GM23338 (cell line): ENCODE measurements at regions not wholly inside any gene's neighbourhood (a gene's known extent, or its start where the extent isn't known, plus 50 kb on each side); places are given as distances from the start of the nearest gene placed in this dataset.

Experiments used
- ATAC-seq: fragments of 200-7000 bp; cut with Tn5 transposase; 3 replicates; pipeline ENCODE4 v1.9.1; 2020
- DNase-seq: peaks from one replicate; pipeline ENCODE4 v3.0.0-alpha.2; 2015; ENCODE audit warnings: low spot score
- H2AFZ ChIP-seq: fragments of 200-600 bp; sonication (generic); 2 replicates; pipeline ENCODE4 v1.8.0; 2016; ENCODE audit warnings: antibody characterized with exemption, mild to moderate bottlenecking, moderate library complexity
- H3F3A ChIP-seq: fragments of 200-600 bp; sonication (generic); replicated peaks from 2 replicates; pipeline ENCODE4 v1.8.0; 2017; ENCODE audit warnings: antibody characterized with exemption, mixed run types, low read depth
- H3K27ac ChIP-seq: fragments of 200-600 bp; sonication (generic); 2 replicates; pipeline ENCODE4 v1.6.1; 2016; ENCODE audit warnings: low read depth
- H3K27me3 ChIP-seq: fragments of 200-600 bp; sonication (generic); 2 replicates; pipeline ENCODE4 v1.8.0; 2016; ENCODE audit warnings: mild to moderate bottlenecking, mixed run types, moderate library complexity; ENCODE audit not compliant: insufficient read depth
- H3K36me3 ChIP-seq: fragments of 200-600 bp; sonication (generic); 2 replicates; pipeline ENCODE4 v1.8.0; 2016; ENCODE audit warnings: mild to moderate bottlenecking; ENCODE audit not compliant: insufficient read depth
- H3K4me1 ChIP-seq: fragments of 200-600 bp; sonication (generic); 2 replicates; pipeline ENCODE4 v1.8.0; 2016; ENCODE audit warnings: mild to moderate bottlenecking, moderate library complexity; ENCODE audit not compliant: insufficient read depth
- H3K4me2 ChIP-seq: fragments of 200-600 bp; sonication (generic); 2 replicates; pipeline ENCODE4 v1.7.1; 2017; ENCODE audit warnings: mixed run types
- H3K4me3 ChIP-seq: fragments of 200-600 bp; sonication (generic); 2 replicates; pipeline ENCODE4 v1.6.1; 2016; ENCODE audit warnings: mixed run types
- H3K79me2 ChIP-seq: fragments of 200-600 bp; sonication (generic); replicated peaks from 2 replicates; pipeline ENCODE4 v1.8.0; 2017; ENCODE audit warnings: mild to moderate bottlenecking; ENCODE audit not compliant: insufficient read depth
- H3K9me2 ChIP-seq: fragments of 200-600 bp; sonication (generic); 2 replicates; pipeline ENCODE4 v1.8.0; 2017; ENCODE audit not compliant: insufficient read depth
- H4K20me1 ChIP-seq: fragments of 200-600 bp; sonication (generic); replicated peaks from 2 replicates; pipeline ENCODE4 v1.8.0; 2017; ENCODE audit warnings: mild to moderate bottlenecking; ENCODE audit not compliant: insufficient read depth
- H3K27ac Mint-ChIP-seq: 2 replicates; pipeline ENCODE4 v1.8.0; 2020; ENCODE audit warnings: inconsistent platforms, mild to moderate bottlenecking, moderate library complexity, mixed read lengths
- H3K27me3 Mint-ChIP-seq: 3 replicates; pipeline ENCODE4 v1.8.0; 2022; ENCODE audit warnings: low read depth, mild to moderate bottlenecking, moderate library complexity, mixed read lengths, inconsistent platforms; ENCODE audit not compliant: insufficient read depth, poor library complexity
- H3K36me3 Mint-ChIP-seq: 3 replicates; pipeline ENCODE4 v1.8.0; 2021; ENCODE audit warnings: low read depth, mild to moderate bottlenecking, inconsistent platforms, moderate library complexity, mixed read lengths
- H3K4me1 Mint-ChIP-seq: 3 replicates; pipeline ENCODE4 v1.8.0; 2020; ENCODE audit warnings: mild to moderate bottlenecking, inconsistent platforms, mixed read lengths
- H3K4me3 Mint-ChIP-seq: 3 replicates; pipeline ENCODE4 v1.8.0; 2021; ENCODE audit warnings: moderate library complexity, mild to moderate bottlenecking, inconsistent platforms, mixed read lengths
- H3K9me3 Mint-ChIP-seq: 3 replicates; pipeline ENCODE4 v1.8.0; 2020; ENCODE audit warnings: moderate library complexity, mild to moderate bottlenecking, inconsistent platforms, mixed read lengths
- CREB1 ChIP-seq: fragments of 250-450 bp; sonication (Bioruptor Pico); IDR thresholded peaks from 2 replicates; pipeline ENCODE4 v1.5.0; 2020; ENCODE audit warnings: low read depth, mild to moderate bottlenecking, moderate library complexity
- CTCF ChIP-seq, 2 experiments: fragments of 200-600 bp in 1 of 2; sonication (generic) in 1 of 2; conservative IDR thresholded peaks; 2 replicates each; pipeline versions ENCODE4 v1.5.1 to v1.6.1; 2016 to 2017; ENCODE audit warnings: antibody characterized with exemption in 2 of 2, low read depth in 2 of 2, mild to moderate bottlenecking in 2 of 2, moderate library complexity in 1 of 2
- ETS1 ChIP-seq: IDR thresholded peaks from 2 replicates; pipeline ENCODE4 v1.6.1; 2016; ENCODE audit warnings: antibody characterized with exemption
- EZH2 ChIP-seq: fragments of 200-600 bp; sonication (generic); IDR thresholded peaks from one replicate; pipeline ENCODE4 v1.8.0; 2017; ENCODE audit warnings: antibody characterized with exemption, mild to moderate bottlenecking, low read depth; ENCODE audit not compliant: unreplicated experiment
- EZH2phosphoT487 ChIP-seq: fragments of 200-600 bp; sonication (generic); IDR thresholded peaks from one replicate; pipeline ENCODE4 v1.8.1; 2018; ENCODE audit warnings: antibody characterized with exemption; ENCODE audit not compliant: unreplicated experiment
- NANOG ChIP-seq: IDR thresholded peaks from 2 replicates; pipeline ENCODE4 v1.6.1; 2016; ENCODE audit warnings: antibody characterized with exemption, borderline replicate concordance
- STAT1 ChIP-seq: IDR thresholded peaks from one replicate; pipeline ENCODE4 v1.6.1; 2016; ENCODE audit warnings: antibody characterized with exemption; ENCODE audit not compliant: unreplicated experiment
- ZNF114 ChIP-seq: fragments of 250-450 bp; sonication (Bioruptor Pico); IDR thresholded peaks from 2 replicates; pipeline ENCODE4 v1.5.0; 2020; ENCODE audit warnings: mild to moderate bottlenecking, moderate library complexity
- ZNF331 ChIP-seq: fragments of 250-450 bp; sonication (Bioruptor Pico); IDR thresholded peaks from 2 replicates; pipeline ENCODE4 v1.5.0; 2020; ENCODE audit warnings: low read depth, mild to moderate bottlenecking, moderate library complexity

- Histone ChIP-seq H3K36me3 (no peaks in the 10 kb centered on the region), H3F3A (no peaks in the 10 kb centered on the region), H3K4me3 (no peak overlapping the region), H3K79me2 (no peaks in the 10 kb centered on the region), H3K9me2 (no peaks in the 10 kb centered on the region), H4K20me1 (no peaks in the 10 kb centered on the region), H3K4me2 (no peak overlapping the region), H3K27me3 (no peaks in the 10 kb centered on the region), H3K27ac (no peak overlapping the region), H2AFZ (no peak overlapping the region), H3K4me1 (no peaks in the 10 kb centered on the region)
- Mint-ChIP-seq H3K36me3 (no peaks in the 10 kb centered on the region), H3K9me3 (no peaks in the 10 kb centered on the region; the same call in 2 of the 3 replicates), H3K27me3 (peaks cover 4% of the 10 kb centered on the region), H3K4me3 (no peak overlapping the region), H3K4me1 (no peaks in the 10 kb centered on the region), H3K27ac (no peak overlapping the region)
- no peak for ATAC-seq
- DNase-seq = no peak
- no peak for TF ChIP-seq EZH2phosphoT487
- TF ChIP-seq CTCF (conservative IDR thresholded peaks at IDR 0.05; ENCODE audit: low read depth in 2 of 2) = no peak
- TF ChIP-seq NANOG = no peak
- TF ChIP-seq ZNF114 (CRISPR knock-in tag) = no peak
These were observed 156.0 kb downstream of the RBFOX3 start for GRCh38 chr17:79454826-79455225.

DNA sequence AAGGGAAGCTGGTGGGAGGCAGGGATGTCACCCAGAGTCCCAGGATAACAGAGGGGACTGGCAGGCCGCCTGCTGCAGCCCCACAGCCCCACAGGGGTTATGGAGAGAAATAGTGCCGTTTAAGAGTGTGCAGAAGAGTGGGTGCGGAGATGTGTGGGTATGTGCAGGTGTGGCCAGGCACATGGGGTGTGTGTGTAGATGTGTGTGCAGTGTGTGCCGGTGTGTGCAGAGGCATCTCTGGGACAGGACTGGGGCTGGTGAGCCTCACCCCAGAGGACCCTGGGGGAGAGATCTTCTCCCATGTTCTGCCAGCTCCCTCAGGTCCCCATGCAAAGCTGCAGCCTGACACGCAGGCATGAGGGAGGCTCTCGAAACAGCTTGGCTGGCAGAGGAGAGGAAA lies 157.4 kb downstream of the RBFOX3 start:
- Mint-ChIP-seq H3K27ac (no peak overlapping the region), H3K36me3 (no peaks in the 10 kb centered on the region), H3K9me3 (no peaks in the 10 kb centered on the region; the same call in 2 of the 3 replicates), H3K4me3 (no peak overlapping the region), H3K4me1 (no peaks in the 10 kb centered on the region), H3K27me3 (peaks cover 4% of the 10 kb centered on the region)
- Histone ChIP-seq H3K4me3 (no peak overlapping the region), H2AFZ (no peak overlapping the region), H4K20me1 (no peaks in the 10 kb centered on the region), H3K4me2 (no peak overlapping the region), H3F3A (no peaks in the 10 kb centered on the region), H3K4me1 (no peaks in the 10 kb centered on the region), H3K9me2 (no peaks in the 10 kb centered on the region), H3K36me3 (no peaks in the 10 kb centered on the region), H3K79me2 (no peaks in the 10 kb centered on the region), H3K27ac (no peak overlapping the region), H3K27me3 (no peaks in the 10 kb centered on the region)
- DNase-seq = no peak
- no peak for ATAC-seq
- TF ChIP-seq CREB1 (CRISPR knock-in tag) = no peak
- TF ChIP-seq NANOG = no peak
- TF ChIP-seq ZNF331 = no peak
- TF ChIP-seq ETS1 = no peak
- TF ChIP-seq EZH2phosphoT487 = no peak
- no peak for TF ChIP-seq EZH2
- no peak for TF ChIP-seq CTCF (conservative IDR thresholded peaks at IDR 0.05; ENCODE audit: low read depth in 2 of 2)
- no peak for TF ChIP-seq STAT1
